ENCODE measurements at regions not wholly inside any gene's neighbourhood (a gene's known extent, or its start where the extent isn't known, plus 50 kb on each side); places are given as distances from the start of the nearest gene placed in this dataset.
"Not testable (repeated sequence)": the region's sequence is repeated elsewhere in the genome, so short reads cannot be mapped to it uniquely, and the experiment has no call there.

GRCh38 chr5:87649455-87649854 lies 236.7 kb upstream of the CCNH start:
- DNase-seq (ENCODE audit: low read depth), result no peak

GRCh38 chr5:87645224-87645623 lies 232.5 kb upstream of the CCNH start:
- no peak for DNase-seq (ENCODE audit: low read depth)

- DNase-seq (ENCODE audit: low read depth), result no peak
These were observed 228.2 kb upstream of the CCNH start for GRCh38 chr5:87640902-87641301.

GRCh38 chr5:87627363-87627762 lies 214.6 kb upstream of the CCNH start:
- no peak for DNase-seq (ENCODE audit: low read depth)

- DNase-seq (ENCODE audit: low read depth), result no peak
These were observed 195.7 kb upstream of the CCNH start for GRCh38 chr5:87608385-87608784.

- no peak for DNase-seq (ENCODE audit: low read depth)
These were observed 192.9 kb upstream of the CCNH start for GRCh38 chr5:87605663-87606062.

- no peak for DNase-seq (ENCODE audit: low read depth)
These were observed 187.0 kb upstream of the CCNH start for GRCh38 chr5:87599778-87600177.

- DNase-seq (ENCODE audit: low read depth), result no peak
These were observed 185.7 kb upstream of the CCNH start for GRCh38 chr5:87598460-87598859.

GRCh38 chr5:87594566-87594965 lies 181.8 kb upstream of the CCNH start:
- DNase-seq (ENCODE audit: low read depth), result no peak

GRCh38 chr5:87589587-87589986 lies 176.9 kb upstream of the CCNH start:
- DNase-seq (ENCODE audit: low read depth), result no peak

GRCh38 chr5:87588316-87588715 lies 175.6 kb upstream of the CCNH start:
- DNase-seq (ENCODE audit: low read depth), result no peak

- DNase-seq (ENCODE audit: low read depth), result not testable (repeated sequence)
These were observed 171.0 kb upstream of the CCNH start for GRCh38 chr5:87583704-87584103.

GRCh38 chr5:87582149-87582548 lies 169.4 kb upstream of the CCNH start:
- no peak for DNase-seq (ENCODE audit: low read depth)

- DNase-seq (ENCODE audit: low read depth), result no peak
These were observed 168.9 kb upstream of the CCNH start for GRCh38 chr5:87581661-87582060.

- no peak for DNase-seq (ENCODE audit: low read depth)
These were observed 166.9 kb upstream of the CCNH start for GRCh38 chr5:87579678-87580077.

- no peak for DNase-seq (ENCODE audit: low read depth)
These were observed 164.1 kb upstream of the CCNH start for GRCh38 chr5:87576867-87577266.

- not testable (repeated sequence) for DNase-seq (ENCODE audit: low read depth)
These were observed 163.6 kb upstream of the CCNH start for GRCh38 chr5:87576306-87576705.

GRCh38 chr5:87574106-87574505 lies 161.4 kb upstream of the CCNH start:
- DNase-seq (ENCODE audit: low read depth), result no peak

GRCh38 chr5:87572611-87573010 lies 159.9 kb upstream of the CCNH start:
- no peak for DNase-seq (ENCODE audit: low read depth)

GRCh38 chr5:87572090-87572489 lies 159.4 kb upstream of the CCNH start:
- no peak for DNase-seq (ENCODE audit: low read depth)

- DNase-seq (ENCODE audit: low read depth), result no peak
These were observed 157.6 kb upstream of the CCNH start for GRCh38 chr5:87570366-87570765.

- DNase-seq (ENCODE audit: low read depth), result no peak
These were observed 149.3 kb upstream of the CCNH start for GRCh38 chr5:87562068-87562467.

GRCh38 chr5:87560528-87560927 lies 147.8 kb upstream of the CCNH start:
- no peak for DNase-seq (ENCODE audit: low read depth)

- peak; percentile 47 for DNase-seq (ENCODE audit: low read depth)
These were observed 139.2 kb upstream of the CCNH start for GRCh38 chr5:87551911-87552310.

- peak; percentile 31 for DNase-seq (ENCODE audit: low read depth)
These were observed 128.9 kb upstream of the CCNH start for GRCh38 chr5:87541676-87542075.
